SK-N-SH (cell line): ENCODE measurements at regions not wholly inside any gene's neighbourhood (a gene's known extent, or its start where the extent isn't known, plus 50 kb on each side); places are given as distances from the start of the nearest gene placed in this dataset.

Source experiments
- CTCF ChIA-PET: fragments of 300-600, 350-600 bp; formaldehyde crosslinking; extraction: SDS; loops from one replicate; lab custom pipeline; 2021; lab: Yijun Ruan, JAX
- POLR2A ChIA-PET: fragments of 350-600 bp; sonication (Branson Sonifier 250); formaldehyde crosslinking; extraction: SDS; loops from one replicate; lab custom pipeline; 2020; ENCODE audit warnings: antibody characterized with exemption, inconsistent platforms; lab: Yijun Ruan, JAX
- DNase-seq: peaks from one replicate; pipeline ENCODE4 v3.0.0; 2012
- H2AFZ ChIP-seq: fragments of 200-600 bp; sonication (generic); 2 replicates; pipeline ENCODE4 v1.8.1; 2016; ENCODE audit warnings: antibody characterized with exemption, mild to moderate bottlenecking, low read depth
- H3F3A ChIP-seq: fragments of 200-600 bp; sonication (generic); replicated peaks from 2 replicates; pipeline ENCODE3; 2016; ENCODE audit warnings: antibody characterized with exemption, mild to moderate bottlenecking; ENCODE audit not compliant: insufficient read depth
- H3K27ac ChIP-seq, 2 experiments: fragments of 200-500 bp in 1 of 2; fragments of 200-600 bp in 1 of 2; sonication (Bioruptor generic) in 1 of 2; sonication (generic), shearing (Covaris generic) in 1 of 2; 2 replicates each; pipeline versions ENCODE4 v1.5.1 to v1.6.1; 2014 to 2016; ENCODE audit warnings: low read depth in 2 of 2, inconsistent platforms in 1 of 2, low read length in 1 of 2, mild to moderate bottlenecking in 1 of 2, mixed read lengths in 1 of 2
- H3K27me3 ChIP-seq: fragments of 200-600 bp; sonication (generic), shearing (Covaris generic); 2 replicates; pipeline ENCODE4 v1.6.1; 2016; ENCODE audit warnings: mixed run types; ENCODE audit not compliant: insufficient read depth
- H3K36me3 ChIP-seq, 2 experiments: fragments of 200-500 bp in 1 of 2; fragments of 200-600 bp in 1 of 2; sonication (Bioruptor generic) in 1 of 2; sonication (generic) in 1 of 2; replicated peaks in 1 of 2; 2 replicates each; pipeline versions ENCODE3 to v1.5.1; 2014 to 2016; ENCODE audit warnings: low read length in 1 of 2, mild to moderate bottlenecking in 1 of 2; ENCODE audit not compliant: insufficient read depth in 2 of 2, control insufficient read depth in 1 of 2
- H3K4me1 ChIP-seq, 2 experiments: fragments of 200-500 bp in 1 of 2; fragments of 200-600 bp in 1 of 2; sonication (Bioruptor generic) in 1 of 2; sonication (generic), shearing (Covaris generic) in 1 of 2; 2 replicates each; pipeline versions ENCODE4 v1.5.1 to v1.6.1; 2014 to 2016; ENCODE audit warnings: low read depth in 1 of 2, low read length in 1 of 2, mixed run types in 1 of 2; ENCODE audit not compliant: insufficient read depth in 2 of 2, control insufficient read depth in 1 of 2
- H3K4me2 ChIP-seq: fragments of 200-600 bp; sonication (generic), shearing (Covaris generic); 2 replicates; pipeline ENCODE4 v1.6.1; 2017; ENCODE audit warnings: mixed run types
- H3K4me3 ChIP-seq, 2 experiments: fragments of 200-500 bp in 1 of 2; fragments of 200-600 bp in 1 of 2; sonication (Bioruptor generic) in 1 of 2; sonication (generic), shearing (Covaris generic) in 1 of 2; 2 replicates each; pipeline versions ENCODE4 v1.5.1 to v1.8.1; 2014 to 2016; ENCODE audit warnings: low read depth in 2 of 2, inconsistent platforms in 1 of 2, low read length in 1 of 2, mild to moderate bottlenecking in 1 of 2, mixed read lengths in 1 of 2, moderate library complexity in 1 of 2
- H3K79me2 ChIP-seq: fragments of 200-600 bp; sonication (generic); 2 replicates; pipeline ENCODE4 v1.8.1; 2017; ENCODE audit warnings: mild to moderate bottlenecking; ENCODE audit not compliant: insufficient read depth
- H3K9ac ChIP-seq: fragments of 200-600 bp; sonication (generic); 2 replicates; pipeline ENCODE4 v1.6.1; 2017; ENCODE audit warnings: mixed run types
- H3K9me2 ChIP-seq: fragments of 200-600 bp; sonication (generic); 2 replicates; pipeline ENCODE4 v1.6.1; 2017; ENCODE audit warnings: mixed run types
- H3K9me3 ChIP-seq: fragments of 200-600 bp; sonication (generic); 2 replicates; pipeline ENCODE4 v1.6.1; 2017; ENCODE audit warnings: mixed run types, mild to moderate bottlenecking, moderate library complexity
- H4K20me1 ChIP-seq: fragments of 200-600 bp; sonication (generic); 2 replicates; pipeline ENCODE4 v1.6.1; 2017; ENCODE audit warnings: mild to moderate bottlenecking, mixed run types; ENCODE audit not compliant: insufficient read depth
- ELF1 ChIP-seq: IDR thresholded peaks from 2 replicates; pipeline ENCODE4 v1.4.0; 2012
- FOSL2 ChIP-seq: IDR thresholded peaks from 2 replicates; pipeline ENCODE4 v1.4.0; 2012; ENCODE audit warnings: low read depth, mild to moderate bottlenecking, moderate library complexity, borderline replicate concordance
- FOXJ3 ChIP-seq: sonication (generic); formaldehyde crosslinking; IDR thresholded peaks from 2 replicates; pipeline ENCODE4 v1.5.1; 2020; ENCODE audit warnings: mild to moderate bottlenecking, missing genetic modification reagents
- GABPA ChIP-seq: IDR thresholded peaks from 2 replicates; pipeline ENCODE4 v1.4.0; 2012; ENCODE audit warnings: low read depth, mild to moderate bottlenecking
- JUND ChIP-seq: IDR thresholded peaks from 2 replicates; pipeline ENCODE4 v1.4.0; 2012
- MEF2A ChIP-seq: IDR thresholded peaks from 2 replicates; pipeline ENCODE4 v1.4.0; 2012; ENCODE audit warnings: low read depth, borderline replicate concordance
- MXI1 ChIP-seq: IDR thresholded peaks from 2 replicates; pipeline ENCODE4 v1.6.1; 2012; ENCODE audit warnings: mild to moderate bottlenecking, low read depth, low read length, improper control_type of control experiment
- NRF1 ChIP-seq: IDR thresholded peaks from 2 replicates; pipeline ENCODE4 v1.6.1; 2012; ENCODE audit warnings: low read depth, mild to moderate bottlenecking, low read length
- PBX3 ChIP-seq: IDR thresholded peaks from 2 replicates; pipeline ENCODE4; 2012
- POLR2AphosphoS5 ChIP-seq: IDR thresholded peaks from 2 replicates; pipeline ENCODE4 v1.6.1; 2012; ENCODE audit warnings: low read depth, low read length
- RFX5 ChIP-seq: IDR thresholded peaks from 2 replicates; pipeline ENCODE4 v1.6.1; 2012; ENCODE audit warnings: mild to moderate bottlenecking, improper control_type of control experiment, low read length
- SIN3A ChIP-seq: IDR thresholded peaks from 2 replicates; pipeline ENCODE4 v1.6.1; 2012; ENCODE audit warnings: low read depth, mild to moderate bottlenecking, low read length, moderate library complexity, borderline replicate concordance
- SMC3 ChIP-seq: IDR thresholded peaks from 2 replicates; pipeline ENCODE4 v1.6.1; 2012; ENCODE audit warnings: low read depth, low read length, improper control_type of control experiment
- TAF1 ChIP-seq: IDR thresholded peaks from 2 replicates; pipeline ENCODE4 v1.6.1; 2012; ENCODE audit warnings: low read depth, mild to moderate bottlenecking, low read length, moderate library complexity, borderline replicate concordance
- TCF12 ChIP-seq: IDR thresholded peaks from 2 replicates; pipeline ENCODE4 v1.4.0; 2012
- YY1 ChIP-seq: IDR thresholded peaks from 2 replicates; pipeline ENCODE4 v1.4.0; 2012; ENCODE audit warnings: low read depth, mild to moderate bottlenecking
- WGBS: methylation state at CpG from one replicate; pipeline ENCODE4 v1.1.6; 2017; ENCODE audit warnings: low lambda C conversion rate; 5-methylcytosine and 5-hydroxymethylcytosine counted together
- TF ChIP-seq, protein P1 (sequence below): IDR thresholded peaks from 2 replicates; pipeline ENCODE4 v1.4.0; 2012; ENCODE audit warnings: low read depth
- TF ChIP-seq, protein P2 (sequence below): fragments of 200-600 bp; sonication (generic); IDR thresholded peaks from 2 replicates; pipeline ENCODE4 v1.6.1; 2017; ENCODE audit warnings: antibody characterized with exemption, mild to moderate bottlenecking, moderate library complexity
- TF ChIP-seq, protein P3 (sequence below): fragments of 150-350 bp; IDR thresholded peaks from 2 replicates; pipeline ENCODE4 v1.6.1; 2016; ENCODE audit warnings: mild to moderate bottlenecking, low read depth, low read length
- TF ChIP-seq, protein P4 (sequence below): IDR thresholded peaks from 2 replicates; pipeline ENCODE4 v1.4.0; 2012; ENCODE audit warnings: low read depth, borderline replicate concordance

DNA sequence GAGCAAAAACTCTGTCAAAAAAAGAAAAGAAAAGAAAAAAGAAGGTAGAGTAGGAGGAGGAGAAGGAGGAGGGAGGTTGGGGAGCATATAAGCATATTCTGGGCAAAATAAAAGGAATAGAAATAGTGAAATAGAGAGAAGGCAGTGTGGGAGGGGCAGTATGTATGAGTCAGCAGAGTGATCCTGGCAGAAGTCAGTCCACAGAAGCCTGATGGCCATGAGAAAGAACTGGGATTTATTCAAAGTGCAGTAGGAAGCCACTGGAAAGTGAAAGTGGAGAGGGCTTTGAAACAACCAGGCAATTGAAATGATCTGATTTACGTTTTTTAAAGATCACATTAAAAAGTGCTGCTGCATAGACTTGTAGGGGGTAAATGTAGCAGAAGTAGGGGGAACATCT is 368.6 kb upstream of the USP15 start:
- CTCF ChIA-PET = no interaction called here
- WGBS = 0% methylated on average over 1 of the region's 1 CpG
- H3K9me3 ChIP-seq = no peaks in the 10 kb centered on the region

DNA sequence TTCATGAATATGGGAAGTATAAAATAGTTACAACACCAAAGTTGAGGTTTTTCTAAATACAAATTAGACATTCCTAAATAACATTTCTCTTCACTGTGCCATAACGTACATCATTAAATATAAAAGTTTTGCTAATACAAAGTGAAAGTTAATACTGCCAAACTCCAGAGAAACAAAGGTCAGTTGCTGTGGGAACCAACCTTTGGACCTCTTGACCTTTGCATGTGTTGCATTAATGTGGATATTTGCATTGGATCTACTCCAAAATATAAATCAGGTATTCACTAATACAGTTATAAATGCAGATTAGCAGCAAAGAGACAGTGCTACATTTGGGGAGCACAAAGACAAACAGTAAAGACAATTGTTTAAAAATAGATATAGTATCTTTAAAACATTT is 366.0 kb upstream of the USP15 start:
- Histone ChIP-seq H3K36me3 (no peaks in the 10 kb centered on the region), H3K4me3 (no peak overlapping the region), H3K4me2 (no peak overlapping the region), H3K27me3 (no peaks in the 10 kb centered on the region), H3K9me2 (no peaks in the 10 kb centered on the region), H2AFZ (no peak overlapping the region), H3F3A (no peaks in the 10 kb centered on the region), H3K4me1 (no peaks in the 10 kb centered on the region), H3K9ac (no peak overlapping the region), H3K9me3 (no peaks in the 10 kb centered on the region), H4K20me1 (no peaks in the 10 kb centered on the region), H3K27ac (no peak overlapping the region), H3K79me2 (no peaks in the 10 kb centered on the region)
- ChIA-PET POLR2A (no interaction called here), CTCF (no interaction called here)
- 2% methylated on average over 1 of the region's 1 CpG for WGBS
- no peak for DNase-seq
- TF ChIP-seq YY1 = no peak
- no peak for TF ChIP-seq FOSL2
- no peak for TF ChIP-seq MEF2A
- TF ChIP-seq JUND = no peak
- no peak for TF ChIP-seq TAF1
- no peak for TF ChIP-seq NRF1
- TF ChIP-seq, protein P1, sequence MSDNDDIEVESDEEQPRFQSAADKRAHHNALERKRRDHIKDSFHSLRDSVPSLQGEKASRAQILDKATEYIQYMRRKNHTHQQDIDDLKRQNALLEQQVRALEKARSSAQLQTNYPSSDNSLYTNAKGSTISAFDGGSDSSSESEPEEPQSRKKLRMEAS = no peak
- TF ChIP-seq GABPA = no peak
- no peak for TF ChIP-seq MXI1
- TF ChIP-seq, protein P2, sequence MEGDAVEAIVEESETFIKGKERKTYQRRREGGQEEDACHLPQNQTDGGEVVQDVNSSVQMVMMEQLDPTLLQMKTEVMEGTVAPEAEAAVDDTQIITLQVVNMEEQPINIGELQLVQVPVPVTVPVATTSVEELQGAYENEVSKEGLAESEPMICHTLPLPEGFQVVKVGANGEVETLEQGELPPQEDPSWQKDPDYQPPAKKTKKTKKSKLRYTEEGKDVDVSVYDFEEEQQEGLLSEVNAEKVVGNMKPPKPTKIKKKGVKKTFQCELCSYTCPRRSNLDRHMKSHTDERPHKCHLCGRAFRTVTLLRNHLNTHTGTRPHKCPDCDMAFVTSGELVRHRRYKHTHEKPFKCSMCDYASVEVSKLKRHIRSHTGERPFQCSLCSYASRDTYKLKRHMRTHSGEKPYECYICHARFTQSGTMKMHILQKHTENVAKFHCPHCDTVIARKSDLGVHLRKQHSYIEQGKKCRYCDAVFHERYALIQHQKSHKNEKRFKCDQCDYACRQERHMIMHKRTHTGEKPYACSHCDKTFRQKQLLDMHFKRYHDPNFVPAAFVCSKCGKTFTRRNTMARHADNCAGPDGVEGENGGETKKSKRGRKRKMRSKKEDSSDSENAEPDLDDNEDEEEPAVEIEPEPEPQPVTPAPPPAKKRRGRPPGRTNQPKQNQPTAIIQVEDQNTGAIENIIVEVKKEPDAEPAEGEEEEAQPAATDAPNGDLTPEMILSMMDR = no peak
- no peak for TF ChIP-seq SIN3A
- TF ChIP-seq FOXJ3 = no peak
- TF ChIP-seq, protein P3, sequence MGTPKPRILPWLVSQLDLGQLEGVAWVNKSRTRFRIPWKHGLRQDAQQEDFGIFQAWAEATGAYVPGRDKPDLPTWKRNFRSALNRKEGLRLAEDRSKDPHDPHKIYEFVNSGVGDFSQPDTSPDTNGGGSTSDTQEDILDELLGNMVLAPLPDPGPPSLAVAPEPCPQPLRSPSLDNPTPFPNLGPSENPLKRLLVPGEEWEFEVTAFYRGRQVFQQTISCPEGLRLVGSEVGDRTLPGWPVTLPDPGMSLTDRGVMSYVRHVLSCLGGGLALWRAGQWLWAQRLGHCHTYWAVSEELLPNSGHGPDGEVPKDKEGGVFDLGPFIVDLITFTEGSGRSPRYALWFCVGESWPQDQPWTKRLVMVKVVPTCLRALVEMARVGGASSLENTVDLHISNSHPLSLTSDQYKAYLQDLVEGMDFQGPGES = no peak

More for the DNA sequence above, 368.6 kb upstream of the USP15 start:
- Histone ChIP-seq H4K20me1 (no peaks in the 10 kb centered on the region), H3K27me3 (no peaks in the 10 kb centered on the region), H3K36me3 (no peaks in the 10 kb centered on the region), H3K4me2 (no peak overlapping the region), H3K27ac (no peak overlapping the region), H3K9me2 (no peaks in the 10 kb centered on the region), H3K4me3 (no peak overlapping the region), H3F3A (no peaks in the 10 kb centered on the region), H3K9ac (no peak overlapping the region), H3K79me2 (no peaks in the 10 kb centered on the region), H2AFZ (no peak overlapping the region), H3K4me1 (no peaks in the 10 kb centered on the region)
- POLR2A ChIA-PET = no interaction called here
- TF ChIP-seq YY1 = no peak
- TF ChIP-seq FOXJ3 = no peak
- no peak for TF ChIP-seq SMC3
- TF ChIP-seq NRF1 = no peak
- TF ChIP-seq, protein P4, sequence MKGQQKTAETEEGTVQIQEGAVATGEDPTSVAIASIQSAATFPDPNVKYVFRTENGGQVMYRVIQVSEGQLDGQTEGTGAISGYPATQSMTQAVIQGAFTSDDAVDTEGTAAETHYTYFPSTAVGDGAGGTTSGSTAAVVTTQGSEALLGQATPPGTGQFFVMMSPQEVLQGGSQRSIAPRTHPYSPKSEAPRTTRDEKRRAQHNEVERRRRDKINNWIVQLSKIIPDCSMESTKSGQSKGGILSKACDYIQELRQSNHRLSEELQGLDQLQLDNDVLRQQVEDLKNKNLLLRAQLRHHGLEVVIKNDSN = no peak
- TF ChIP-seq, protein P2 = no peak
- TF ChIP-seq PBX3 = no peak
- no peak for TF ChIP-seq TCF12
- TF ChIP-seq JUND = no peak
- TF ChIP-seq POLR2AphosphoS5 = no peak
- TF ChIP-seq ELF1 = no peak
- no peak for TF ChIP-seq RFX5
- DNase-seq = no peak
